Trophoblast cell (in vitro differentiated cells and primary cell): ENCODE measurements at regions not wholly inside any gene's neighbourhood (a gene's known extent, or its start where the extent isn't known, plus 50 kb on each side); places are given as distances from the start of the nearest gene placed in this dataset.
A peak's percentile ranks its signal among the peaks of the same experiment; 100 is the strongest.

Experiments
- DNase-seq, 2 donors: peaks; one replicate each; pipeline ENCODE4 v3.0.0-alpha.2; 2016
- H2AFZ ChIP-seq: 2 replicates; pipeline ENCODE4 v1.6.1; 2013; ENCODE audit warnings: low read length, moderate library complexity, mild to moderate bottlenecking; ENCODE audit not compliant: insufficient read depth, poor library complexity
- H2AK5ac ChIP-seq: 2 replicates; pipeline ENCODE4 v1.6.1; 2013; ENCODE audit warnings: mild to moderate bottlenecking, low read length
- H2BK120ac ChIP-seq: 2 replicates; pipeline ENCODE4 v1.6.1; 2013; ENCODE audit warnings: low read length, mild to moderate bottlenecking, moderate library complexity; ENCODE audit not compliant: insufficient read depth, poor library complexity
- H2BK12ac ChIP-seq: 2 replicates; pipeline ENCODE4 v1.6.1; 2013; ENCODE audit warnings: mild to moderate bottlenecking, low read length, moderate library complexity
- H2BK5ac ChIP-seq: 2 replicates; pipeline ENCODE4 v1.6.1; 2013; ENCODE audit warnings: low read length, low read depth, moderate library complexity, mild to moderate bottlenecking; ENCODE audit not compliant: poor library complexity
- H3K14ac ChIP-seq: 2 replicates; pipeline ENCODE4 v1.6.1; 2013; ENCODE audit warnings: mild to moderate bottlenecking, low read length
- H3K18ac ChIP-seq: 2 replicates; pipeline ENCODE4 v1.6.1; 2013; ENCODE audit warnings: mild to moderate bottlenecking, low read length
- H3K23ac ChIP-seq: 2 replicates; pipeline ENCODE4 v1.6.1; 2013; ENCODE audit warnings: low read length
- H3K27ac ChIP-seq: 2 replicates; pipeline ENCODE4 v1.5.1; 2013; ENCODE audit warnings: low read depth, mild to moderate bottlenecking, inconsistent platforms, low read length, moderate library complexity
- H3K27me3 ChIP-seq: 2 replicates; pipeline ENCODE4 v1.6.1; 2013; ENCODE audit warnings: inconsistent platforms, mild to moderate bottlenecking, low read length, moderate library complexity; ENCODE audit not compliant: insufficient read depth
- H3K36me3 ChIP-seq, 2 experiments: 1 replicate in 1 of 2; 2 replicates in 1 of 2; pipeline ENCODE4 v1.6.1; 2013; ENCODE audit warnings: low read length in 2 of 2, mild to moderate bottlenecking in 2 of 2, moderate library complexity in 1 of 2; ENCODE audit not compliant: insufficient read depth in 2 of 2, control insufficient read depth in 1 of 2
- H3K4ac ChIP-seq: 2 replicates; pipeline ENCODE4 v1.6.1; 2013; ENCODE audit warnings: low read depth, mild to moderate bottlenecking, low read length, moderate library complexity
- H3K4me1 ChIP-seq, 2 experiments: 1 replicate in 1 of 2; 2 replicates in 1 of 2; pipeline ENCODE4 v1.6.1; 2013; ENCODE audit warnings: low read length in 2 of 2, mild to moderate bottlenecking in 2 of 2, moderate library complexity in 1 of 2; ENCODE audit not compliant: insufficient read depth in 2 of 2, control insufficient read depth in 1 of 2
- H3K4me2 ChIP-seq: 2 replicates; pipeline ENCODE4 v1.6.1; 2013; ENCODE audit warnings: inconsistent platforms, mild to moderate bottlenecking, low read length, moderate library complexity
- H3K4me3 ChIP-seq: 2 replicates; pipeline ENCODE4 v1.5.1; 2013; ENCODE audit warnings: mild to moderate bottlenecking, low read depth, low read length, inconsistent platforms
- H3K79me1 ChIP-seq: one replicate; pipeline ENCODE4 v1.6.1; 2013; ENCODE audit warnings: low read length
- H3K79me2 ChIP-seq: 2 replicates; pipeline ENCODE4 v1.6.1; 2013; ENCODE audit warnings: low read length, mild to moderate bottlenecking; ENCODE audit not compliant: control insufficient read depth, insufficient read depth, poor library complexity
- H3K9ac ChIP-seq: 2 replicates; pipeline ENCODE4 v1.6.1; 2013; ENCODE audit warnings: mild to moderate bottlenecking, low read length
- H3K9me3 ChIP-seq: 2 replicates; pipeline ENCODE4 v1.6.1; 2013; ENCODE audit warnings: low read depth, mild to moderate bottlenecking, control low read depth, inconsistent platforms, low read length; ENCODE audit not compliant: insufficient read depth
- H4K12ac ChIP-seq: 2 replicates; pipeline ENCODE4 v1.6.1; 2013; ENCODE audit warnings: low read depth, mild to moderate bottlenecking, low read length, moderate library complexity
- H4K8ac ChIP-seq: 2 replicates; pipeline ENCODE4 v1.6.1; 2013; ENCODE audit warnings: low read depth, mild to moderate bottlenecking, low read length, moderate library complexity
- H4K91ac ChIP-seq: one replicate; pipeline ENCODE4 v1.6.1; 2013; ENCODE audit warnings: low read depth, mild to moderate bottlenecking, low read length, moderate library complexity
- WGBS: extraction: QIAGEN DNeasy Blood & Tissue Kit; methylation state at CpG from one replicate; pipeline ENCODE4 v1.1.7; 2013; ENCODE audit warnings: missing lambda C conversion rate; ENCODE audit not compliant: insufficient read length, insufficient coverage; ENCODE audit errors: extremely low coverage; 5-methylcytosine and 5-hydroxymethylcytosine counted together

- no peak for DNase-seq
- H3K14ac ChIP-seq = no peak overlapping the region
- no peak overlapping the region for H2BK5ac ChIP-seq
- no peak overlapping the region for H3K4me2 ChIP-seq
- H3K27me3 ChIP-seq = no peaks in the 10 kb centered on the region
- no peak overlapping the region for H2AK5ac ChIP-seq
- peak overlapping the region; percentile 42 for H4K91ac ChIP-seq
- no peak overlapping the region for H2AFZ ChIP-seq
- H3K9ac ChIP-seq = no peak overlapping the region
- no peak overlapping the region for H2BK12ac ChIP-seq
- H3K79me2 ChIP-seq = no peaks in the 10 kb centered on the region
- H3K4me1 ChIP-seq = no peaks in the 10 kb centered on the region
- no peaks in the 10 kb centered on the region for H3K79me1 ChIP-seq
- no CpG with 5 or more reads among the region's 4 CpGs for WGBS
- H4K12ac ChIP-seq = no peak overlapping the region
- H3K27ac ChIP-seq = no peak overlapping the region
- H3K18ac ChIP-seq = no peak overlapping the region
- H2BK120ac ChIP-seq = no peak overlapping the region
- H3K9me3 ChIP-seq = peaks cover 6% of the 10 kb centered on the region
- no peaks in the 10 kb centered on the region for H3K36me3 ChIP-seq
- no peak overlapping the region for H3K4me3 ChIP-seq
- H3K23ac ChIP-seq = no peak overlapping the region
- H4K8ac ChIP-seq = no peak overlapping the region
- no peak overlapping the region for H3K4ac ChIP-seq
These were observed 426.6 kb downstream of the GPAT3 start for GRCh38 chr4:83962492-83962891.

GRCh38 chr4:83961575-83961974 is 425.7 kb downstream of the GPAT3 start:
- Histone ChIP-seq H3K27me3 (no peaks in the 10 kb centered on the region), H3K79me2 (no peaks in the 10 kb centered on the region), H3K9ac (no peak overlapping the region), H3K27ac (no peak overlapping the region), H3K36me3 (no peaks in the 10 kb centered on the region), H3K4me2 (no peak overlapping the region), H3K18ac (no peak overlapping the region), H2AK5ac (no peak overlapping the region), H4K8ac (no peak overlapping the region), H4K12ac (no peak overlapping the region), H3K4ac (no peak overlapping the region), H2AFZ (no peak overlapping the region), H2BK12ac (no peak overlapping the region), H3K79me1 (no peaks in the 10 kb centered on the region), H3K14ac (no peak overlapping the region), H3K9me3 (peaks cover 6% of the 10 kb centered on the region), H4K91ac (no peak overlapping the region), H3K23ac (no peak overlapping the region), H2BK5ac (no peak overlapping the region), H3K4me3 (no peak overlapping the region), H3K4me1 (no peaks in the 10 kb centered on the region), H2BK120ac (no peak overlapping the region)
- peak in 1 of 2 donors; percentile 17 for DNase-seq
- no CpG with 5 or more reads among the region's 3 CpGs for WGBS

GRCh38 chr4:83959160-83959559 is 423.3 kb downstream of the GPAT3 start:
- Histone ChIP-seq H3K23ac (no peak overlapping the region), H2BK120ac (no peak overlapping the region), H4K12ac (no peak overlapping the region), H2AK5ac (no peak overlapping the region), H2BK12ac (no peak overlapping the region), H4K8ac (no peak overlapping the region), H3K4me3 (no peak overlapping the region), H3K4me2 (no peak overlapping the region), H3K9me3 (peaks cover 4% of the 10 kb centered on the region), H3K4me1 (no peaks in the 10 kb centered on the region), H3K18ac (no peak overlapping the region), H3K4ac (no peak overlapping the region), H2AFZ (no peak overlapping the region), H3K14ac (no peak overlapping the region), H4K91ac (no peak overlapping the region), H3K27me3 (no peaks in the 10 kb centered on the region), H3K9ac (no peak overlapping the region), H3K36me3 (no peaks in the 10 kb centered on the region), H3K79me2 (no peaks in the 10 kb centered on the region), H3K27ac (no peak overlapping the region), H3K79me1 (no peaks in the 10 kb centered on the region), H2BK5ac (no peak overlapping the region)
- WGBS = no CpG with 5 or more reads among the region's 5 CpGs
- DNase-seq = no peak

- H3K27me3 ChIP-seq = no peaks in the 10 kb centered on the region
- no peak overlapping the region for H2BK5ac ChIP-seq
- H3K4me3 ChIP-seq = no peak overlapping the region
- H2BK120ac ChIP-seq = no peak overlapping the region
- H3K36me3 ChIP-seq = no peaks in the 10 kb centered on the region
- no peak overlapping the region for H3K27ac ChIP-seq
- H3K14ac ChIP-seq = no peak overlapping the region
- H3K18ac ChIP-seq = no peak overlapping the region
- no peak overlapping the region for H2BK12ac ChIP-seq
- H4K8ac ChIP-seq = no peak overlapping the region
- H3K4ac ChIP-seq = no peak overlapping the region
- H3K9ac ChIP-seq = no peak overlapping the region
- H3K9me3 ChIP-seq = no peaks in the 10 kb centered on the region
- H4K91ac ChIP-seq = no peak overlapping the region
- no peak overlapping the region for H2AFZ ChIP-seq
- H2AK5ac ChIP-seq = no peak overlapping the region
- no peaks in the 10 kb centered on the region for H3K79me2 ChIP-seq
- no peak for DNase-seq
- H3K79me1 ChIP-seq = no peaks in the 10 kb centered on the region
- no peaks in the 10 kb centered on the region for H3K4me1 ChIP-seq
- no peak overlapping the region for H4K12ac ChIP-seq
- no peak overlapping the region for H3K23ac ChIP-seq
- no peak overlapping the region for H3K4me2 ChIP-seq
- whole genome bisulfite sequencing = no CpG with 5 or more reads among the region's 3 CpGs
These were observed 411.9 kb downstream of the GPAT3 start for GRCh38 chr4:83947830-83948193.
